GM23338 (cell line): ENCODE measurements at regions not wholly inside any gene's neighbourhood (a gene's known extent, or its start where the extent isn't known, plus 50 kb on each side); places are given as distances from the start of the nearest gene placed in this dataset.

ENCODE experiments used
- ATAC-seq: fragments of 200-7000 bp; cut with Tn5 transposase; 3 replicates; pipeline ENCODE4 v1.9.1; 2020
- DNase-seq: peaks from one replicate; pipeline ENCODE4 v3.0.0-alpha.2; 2015; ENCODE audit warnings: low spot score
- H2AFZ ChIP-seq: fragments of 200-600 bp; sonication (generic); 2 replicates; pipeline ENCODE4 v1.8.0; 2016; ENCODE audit warnings: antibody characterized with exemption, mild to moderate bottlenecking, moderate library complexity
- H3F3A ChIP-seq: fragments of 200-600 bp; sonication (generic); replicated peaks from 2 replicates; pipeline ENCODE4 v1.8.0; 2017; ENCODE audit warnings: antibody characterized with exemption, mixed run types, low read depth
- H3K27ac ChIP-seq: fragments of 200-600 bp; sonication (generic); 2 replicates; pipeline ENCODE4 v1.6.1; 2016; ENCODE audit warnings: low read depth
- H3K27me3 ChIP-seq: fragments of 200-600 bp; sonication (generic); 2 replicates; pipeline ENCODE4 v1.8.0; 2016; ENCODE audit warnings: mild to moderate bottlenecking, mixed run types, moderate library complexity; ENCODE audit not compliant: insufficient read depth
- H3K36me3 ChIP-seq: fragments of 200-600 bp; sonication (generic); 2 replicates; pipeline ENCODE4 v1.8.0; 2016; ENCODE audit warnings: mild to moderate bottlenecking; ENCODE audit not compliant: insufficient read depth
- H3K4me1 ChIP-seq: fragments of 200-600 bp; sonication (generic); 2 replicates; pipeline ENCODE4 v1.8.0; 2016; ENCODE audit warnings: mild to moderate bottlenecking, moderate library complexity; ENCODE audit not compliant: insufficient read depth
- H3K4me2 ChIP-seq: fragments of 200-600 bp; sonication (generic); 2 replicates; pipeline ENCODE4 v1.7.1; 2017; ENCODE audit warnings: mixed run types
- H3K4me3 ChIP-seq: fragments of 200-600 bp; sonication (generic); 2 replicates; pipeline ENCODE4 v1.6.1; 2016; ENCODE audit warnings: mixed run types
- H3K79me2 ChIP-seq: fragments of 200-600 bp; sonication (generic); replicated peaks from 2 replicates; pipeline ENCODE4 v1.8.0; 2017; ENCODE audit warnings: mild to moderate bottlenecking; ENCODE audit not compliant: insufficient read depth
- H3K9me2 ChIP-seq: fragments of 200-600 bp; sonication (generic); 2 replicates; pipeline ENCODE4 v1.8.0; 2017; ENCODE audit not compliant: insufficient read depth
- H4K20me1 ChIP-seq: fragments of 200-600 bp; sonication (generic); replicated peaks from 2 replicates; pipeline ENCODE4 v1.8.0; 2017; ENCODE audit warnings: mild to moderate bottlenecking; ENCODE audit not compliant: insufficient read depth
- H3K27ac Mint-ChIP-seq: 2 replicates; pipeline ENCODE4 v1.8.0; 2020; ENCODE audit warnings: inconsistent platforms, mild to moderate bottlenecking, moderate library complexity, mixed read lengths
- H3K27me3 Mint-ChIP-seq: 3 replicates; pipeline ENCODE4 v1.8.0; 2022; ENCODE audit warnings: low read depth, mild to moderate bottlenecking, moderate library complexity, mixed read lengths, inconsistent platforms; ENCODE audit not compliant: insufficient read depth, poor library complexity
- H3K36me3 Mint-ChIP-seq: 3 replicates; pipeline ENCODE4 v1.8.0; 2021; ENCODE audit warnings: low read depth, mild to moderate bottlenecking, inconsistent platforms, moderate library complexity, mixed read lengths
- H3K4me1 Mint-ChIP-seq: 3 replicates; pipeline ENCODE4 v1.8.0; 2020; ENCODE audit warnings: mild to moderate bottlenecking, inconsistent platforms, mixed read lengths
- H3K4me3 Mint-ChIP-seq: 3 replicates; pipeline ENCODE4 v1.8.0; 2021; ENCODE audit warnings: moderate library complexity, mild to moderate bottlenecking, inconsistent platforms, mixed read lengths
- H3K9me3 Mint-ChIP-seq: 3 replicates; pipeline ENCODE4 v1.8.0; 2020; ENCODE audit warnings: moderate library complexity, mild to moderate bottlenecking, inconsistent platforms, mixed read lengths
- EZH2 ChIP-seq: fragments of 200-600 bp; sonication (generic); IDR thresholded peaks from one replicate; pipeline ENCODE4 v1.8.0; 2017; ENCODE audit warnings: antibody characterized with exemption, mild to moderate bottlenecking, low read depth; ENCODE audit not compliant: unreplicated experiment
- EZH2phosphoT487 ChIP-seq: fragments of 200-600 bp; sonication (generic); IDR thresholded peaks from one replicate; pipeline ENCODE4 v1.8.1; 2018; ENCODE audit warnings: antibody characterized with exemption; ENCODE audit not compliant: unreplicated experiment
- JUNB ChIP-seq: IDR thresholded peaks from one replicate; pipeline ENCODE4 v1.6.1; 2016; ENCODE audit warnings: antibody characterized with exemption; ENCODE audit not compliant: unreplicated experiment
- NANOG ChIP-seq: IDR thresholded peaks from 2 replicates; pipeline ENCODE4 v1.6.1; 2016; ENCODE audit warnings: antibody characterized with exemption, borderline replicate concordance
- POLR2AphosphoS5 ChIP-seq: IDR thresholded peaks from 2 replicates; pipeline ENCODE4 v1.6.1; 2016; ENCODE audit warnings: antibody characterized with exemption, low read depth
- STAT1 ChIP-seq: IDR thresholded peaks from one replicate; pipeline ENCODE4 v1.6.1; 2016; ENCODE audit warnings: antibody characterized with exemption; ENCODE audit not compliant: unreplicated experiment
- ZNF331 ChIP-seq: fragments of 250-450 bp; sonication (Bioruptor Pico); IDR thresholded peaks from 2 replicates; pipeline ENCODE4 v1.5.0; 2020; ENCODE audit warnings: low read depth, mild to moderate bottlenecking, moderate library complexity
- TF ChIP-seq, protein P1 (sequence below): IDR thresholded peaks from one replicate; pipeline ENCODE4 v1.6.1; 2018; ENCODE audit warnings: antibody characterized with exemption; ENCODE audit not compliant: unreplicated experiment
- TF ChIP-seq, protein P2 (sequence below), 2 experiments: fragments of 200-600 bp in 1 of 2; sonication (generic) in 1 of 2; conservative IDR thresholded peaks; 2 replicates each; pipeline versions ENCODE4 v1.5.1 to v1.6.1; 2016 to 2017; ENCODE audit warnings: antibody characterized with exemption in 2 of 2, low read depth in 2 of 2, mild to moderate bottlenecking in 2 of 2, moderate library complexity in 1 of 2

DNA sequence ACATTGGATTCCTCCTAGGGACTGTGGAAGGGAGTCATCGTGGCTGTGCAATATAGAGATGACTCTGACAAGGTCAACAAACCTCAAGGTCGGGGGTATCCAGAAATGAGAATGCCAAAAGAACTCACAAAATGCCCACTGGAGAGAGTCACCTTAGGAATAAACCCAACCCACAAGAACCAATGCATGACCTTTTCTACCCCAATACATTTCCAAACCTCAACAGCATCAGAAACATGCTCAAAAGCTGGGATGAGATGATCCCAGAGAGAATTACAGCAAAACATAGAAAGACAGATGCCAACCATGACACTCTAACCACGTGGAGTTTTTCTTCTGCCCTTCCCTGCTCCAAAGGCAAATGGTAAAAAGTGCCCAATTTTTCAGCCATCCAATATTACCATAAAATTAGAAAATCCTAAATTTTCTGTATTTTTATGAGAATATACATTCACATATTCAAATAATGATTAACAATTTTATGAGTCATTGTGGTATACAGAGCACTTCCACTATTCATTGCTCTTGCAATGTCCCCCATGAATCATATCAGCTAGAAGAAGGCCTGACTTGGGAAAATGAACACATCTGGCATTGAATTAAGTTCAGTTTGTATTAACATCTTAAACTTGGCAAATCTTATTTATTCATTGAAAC lies 88.2 kb upstream of the PALMD start (continued):
- TF ChIP-seq, protein P1, sequence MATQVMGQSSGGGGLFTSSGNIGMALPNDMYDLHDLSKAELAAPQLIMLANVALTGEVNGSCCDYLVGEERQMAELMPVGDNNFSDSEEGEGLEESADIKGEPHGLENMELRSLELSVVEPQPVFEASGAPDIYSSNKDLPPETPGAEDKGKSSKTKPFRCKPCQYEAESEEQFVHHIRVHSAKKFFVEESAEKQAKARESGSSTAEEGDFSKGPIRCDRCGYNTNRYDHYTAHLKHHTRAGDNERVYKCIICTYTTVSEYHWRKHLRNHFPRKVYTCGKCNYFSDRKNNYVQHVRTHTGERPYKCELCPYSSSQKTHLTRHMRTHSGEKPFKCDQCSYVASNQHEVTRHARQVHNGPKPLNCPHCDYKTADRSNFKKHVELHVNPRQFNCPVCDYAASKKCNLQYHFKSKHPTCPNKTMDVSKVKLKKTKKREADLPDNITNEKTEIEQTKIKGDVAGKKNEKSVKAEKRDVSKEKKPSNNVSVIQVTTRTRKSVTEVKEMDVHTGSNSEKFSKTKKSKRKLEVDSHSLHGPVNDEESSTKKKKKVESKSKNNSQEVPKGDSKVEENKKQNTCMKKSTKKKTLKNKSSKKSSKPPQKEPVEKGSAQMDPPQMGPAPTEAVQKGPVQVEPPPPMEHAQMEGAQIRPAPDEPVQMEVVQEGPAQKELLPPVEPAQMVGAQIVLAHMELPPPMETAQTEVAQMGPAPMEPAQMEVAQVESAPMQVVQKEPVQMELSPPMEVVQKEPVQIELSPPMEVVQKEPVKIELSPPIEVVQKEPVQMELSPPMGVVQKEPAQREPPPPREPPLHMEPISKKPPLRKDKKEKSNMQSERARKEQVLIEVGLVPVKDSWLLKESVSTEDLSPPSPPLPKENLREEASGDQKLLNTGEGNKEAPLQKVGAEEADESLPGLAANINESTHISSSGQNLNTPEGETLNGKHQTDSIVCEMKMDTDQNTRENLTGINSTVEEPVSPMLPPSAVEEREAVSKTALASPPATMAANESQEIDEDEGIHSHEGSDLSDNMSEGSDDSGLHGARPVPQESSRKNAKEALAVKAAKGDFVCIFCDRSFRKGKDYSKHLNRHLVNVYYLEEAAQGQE = no peak
- TF ChIP-seq STAT1 (no peak), JUNB (no peak), NANOG (no peak), EZH2 (no peak)

DNA sequence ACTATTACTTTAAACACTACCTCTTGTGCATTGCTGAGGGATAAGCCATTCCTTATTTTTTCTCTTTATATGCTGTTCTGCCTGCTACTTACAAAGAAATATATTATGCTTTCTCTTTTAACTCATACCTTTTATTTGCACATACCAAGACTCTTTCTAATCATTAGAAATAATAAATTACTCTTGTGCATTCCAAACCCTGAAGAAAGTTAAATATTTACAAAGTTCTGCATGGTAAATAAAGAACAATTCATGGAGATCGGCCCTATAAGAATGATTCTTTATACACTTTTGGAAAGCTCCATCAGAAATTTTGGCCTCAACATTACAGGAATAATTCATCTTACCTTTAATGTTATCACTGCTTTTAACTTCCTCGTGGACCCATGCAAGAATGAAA lies 86.7 kb upstream of the PALMD start:
- H3K4me3 ChIP-seq = no peak overlapping the region
- H3K4me1 ChIP-seq = no peaks in the 10 kb centered on the region
- H3K79me2 ChIP-seq = no peaks in the 10 kb centered on the region
- no peak for DNase-seq
- H3K27ac ChIP-seq = no peak overlapping the region
- no peak overlapping the region for H2AFZ ChIP-seq
- no peaks in the 10 kb centered on the region for H3K9me2 ChIP-seq
- no peaks in the 10 kb centered on the region for H3K27me3 Mint-ChIP-seq
- H3K4me2 ChIP-seq = no peak overlapping the region
- H3K27me3 ChIP-seq = no peaks in the 10 kb centered on the region
- no peaks in the 10 kb centered on the region for H3K36me3 Mint-ChIP-seq
- H4K20me1 ChIP-seq = no peaks in the 10 kb centered on the region
- TF ChIP-seq EZH2phosphoT487 = no peak
- no peak for TF ChIP-seq ZNF331 (CRISPR knock-in tag)
- no peak for TF ChIP-seq POLR2AphosphoS5
- no peak for TF ChIP-seq STAT1
- TF ChIP-seq, protein P2, sequence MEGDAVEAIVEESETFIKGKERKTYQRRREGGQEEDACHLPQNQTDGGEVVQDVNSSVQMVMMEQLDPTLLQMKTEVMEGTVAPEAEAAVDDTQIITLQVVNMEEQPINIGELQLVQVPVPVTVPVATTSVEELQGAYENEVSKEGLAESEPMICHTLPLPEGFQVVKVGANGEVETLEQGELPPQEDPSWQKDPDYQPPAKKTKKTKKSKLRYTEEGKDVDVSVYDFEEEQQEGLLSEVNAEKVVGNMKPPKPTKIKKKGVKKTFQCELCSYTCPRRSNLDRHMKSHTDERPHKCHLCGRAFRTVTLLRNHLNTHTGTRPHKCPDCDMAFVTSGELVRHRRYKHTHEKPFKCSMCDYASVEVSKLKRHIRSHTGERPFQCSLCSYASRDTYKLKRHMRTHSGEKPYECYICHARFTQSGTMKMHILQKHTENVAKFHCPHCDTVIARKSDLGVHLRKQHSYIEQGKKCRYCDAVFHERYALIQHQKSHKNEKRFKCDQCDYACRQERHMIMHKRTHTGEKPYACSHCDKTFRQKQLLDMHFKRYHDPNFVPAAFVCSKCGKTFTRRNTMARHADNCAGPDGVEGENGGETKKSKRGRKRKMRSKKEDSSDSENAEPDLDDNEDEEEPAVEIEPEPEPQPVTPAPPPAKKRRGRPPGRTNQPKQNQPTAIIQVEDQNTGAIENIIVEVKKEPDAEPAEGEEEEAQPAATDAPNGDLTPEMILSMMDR (conservative IDR thresholded peaks at IDR 0.05; ENCODE audit: low read depth in 2 of 2) = no peak
- TF ChIP-seq, protein P1 = no peak
- no peak overlapping the region for H3K4me3 Mint-ChIP-seq
- H3K36me3 ChIP-seq = no peaks in the 10 kb centered on the region
- ATAC-seq = no peak
- peaks cover 5% of the 10 kb centered on the region; the same call in 2 of the 3 replicates for H3K9me3 Mint-ChIP-seq
- H3K4me1 Mint-ChIP-seq = no peaks in the 10 kb centered on the region
- H3F3A ChIP-seq = no peaks in the 10 kb centered on the region
- H3K27ac Mint-ChIP-seq = no peak overlapping the region
